IMR-90 (cell line): ENCODE measurements at regions not wholly inside any gene's neighbourhood (a gene's known extent, or its start where the extent isn't known, plus 50 kb on each side); places are given as distances from the start of the nearest gene placed in this dataset.

Experiments
- ATAC-seq: fragments of 200-7000 bp; cut with Tn5 transposase; 2 replicates; pipeline ENCODE4 v1.9.1; 2020; ENCODE audit warnings: low read depth, mild to moderate bottlenecking, moderate library complexity
- BruUV-seq: library from RNA; stranded (reverse); fragments of 400-500 nt; replicated peaks from 2 replicates; lab custom pipeline; 2021; lab: Mats Ljungman, UMichigan
- CTCF ChIA-PET: fragments of 300-600 bp; formaldehyde crosslinking; extraction: SDS; loops from one replicate; lab custom pipeline; 2021; ENCODE audit warnings: antibody characterized with exemption; lab: Yijun Ruan, JAX
- POLR2A ChIA-PET: fragments of 300-600 bp; sonication (Branson Sonifier 250); formaldehyde crosslinking; loops from one replicate; lab custom pipeline; 2022; ENCODE audit warnings: antibody characterized with exemption; ENCODE audit not compliant: unreplicated experiment; lab: Charles Lee
- DNase-seq: peaks from one replicate; pipeline ENCODE4 v3.0.0; 2013
- H2AFZ ChIP-seq: replicated peaks from 2 replicates; pipeline ENCODE3; 2013; ENCODE audit warnings: low read length, mild to moderate bottlenecking; ENCODE audit not compliant: poor library complexity
- H2AK5ac ChIP-seq: 2 replicates; pipeline ENCODE4 v1.6.1; 2013; ENCODE audit warnings: low read depth, low read length, inconsistent platforms
- H2AK9ac ChIP-seq: replicated peaks from 2 replicates; pipeline ENCODE3; 2013; ENCODE audit warnings: mild to moderate bottlenecking, low read depth, low read length, moderate library complexity; ENCODE audit not compliant: poor library complexity
- H2BK120ac ChIP-seq: 2 replicates; pipeline ENCODE4 v1.6.1; 2013; ENCODE audit warnings: low read depth, low read length, inconsistent platforms
- H2BK15ac ChIP-seq: 3 replicates; pipeline ENCODE4 v1.6.1; 2013; ENCODE audit warnings: low read depth, low read length, inconsistent platforms
- H2BK20ac ChIP-seq: 2 replicates; pipeline ENCODE4 v1.6.1; 2013; ENCODE audit warnings: low read depth, mild to moderate bottlenecking, inconsistent platforms, low read length, moderate library complexity
- H2BK5ac ChIP-seq: 2 replicates; pipeline ENCODE4 v1.6.1; 2013; ENCODE audit warnings: mild to moderate bottlenecking, low read depth, low read length, inconsistent platforms; ENCODE audit not compliant: poor library complexity, severe bottlenecking
- H3K14ac ChIP-seq: replicated peaks from 2 replicates; pipeline ENCODE4 v1.6.1; 2013; ENCODE audit warnings: low read depth, low read length, inconsistent platforms
- H3K18ac ChIP-seq: 2 replicates; pipeline ENCODE4 v1.6.1; 2013; ENCODE audit warnings: low read depth, low read length, control low read depth
- H3K23ac ChIP-seq: 2 replicates; pipeline ENCODE4 v1.6.1; 2013; ENCODE audit warnings: low read depth, low read length, inconsistent platforms
- H3K27ac ChIP-seq: 2 replicates; pipeline ENCODE4 v1.5.1; 2013; ENCODE audit warnings: mild to moderate bottlenecking, control low read depth, low read length; ENCODE audit not compliant: insufficient read depth
- H3K27me3 ChIP-seq: 2 replicates; pipeline ENCODE4 v1.6.1; 2013; ENCODE audit warnings: low read length; ENCODE audit not compliant: control insufficient read depth, insufficient read depth
- H3K36me3 ChIP-seq: 2 replicates; pipeline ENCODE4 v1.6.1; 2013; ENCODE audit warnings: low read length, mixed read lengths; ENCODE audit not compliant: control insufficient read depth, insufficient read depth
- H3K4ac ChIP-seq: 2 replicates; pipeline ENCODE4 v1.6.1; 2013; ENCODE audit warnings: low read depth, low read length, inconsistent platforms
- H3K4me1 ChIP-seq: 2 replicates; pipeline ENCODE4 v1.6.1; 2013; ENCODE audit warnings: low read length, mixed read lengths; ENCODE audit not compliant: control insufficient read depth, insufficient read depth
- H3K4me2 ChIP-seq: 2 replicates; pipeline ENCODE4 v1.6.1; 2013; ENCODE audit warnings: low read depth, mild to moderate bottlenecking, control low read depth, low read length, moderate library complexity
- H3K4me3 ChIP-seq: 2 replicates; pipeline ENCODE4 v1.5.1; 2013; ENCODE audit warnings: low read depth, mild to moderate bottlenecking, control low read depth, low read length, moderate library complexity; ENCODE audit not compliant: insufficient read depth
- H3K56ac ChIP-seq: 2 replicates; pipeline ENCODE4 v1.6.1; 2013; ENCODE audit warnings: low read length, inconsistent platforms; ENCODE audit not compliant: insufficient read depth; ENCODE audit errors: extremely low read depth
- H3K79me1 ChIP-seq, 2 experiments: 2 replicates each; pipeline ENCODE4 v1.6.1; 2013; ENCODE audit warnings: low read length in 2 of 2, inconsistent platforms in 1 of 2, low read depth in 1 of 2
- H3K9ac ChIP-seq: 2 replicates; pipeline ENCODE4 v1.6.1; 2013; ENCODE audit warnings: low read depth, low read length, control low read depth
- H3K9me1 ChIP-seq: 2 replicates; pipeline ENCODE4 v1.6.1; 2013; ENCODE audit warnings: low read length, inconsistent platforms; ENCODE audit not compliant: insufficient read depth
- H3K9me3 ChIP-seq: 2 replicates; pipeline ENCODE4 v1.6.1; 2013; ENCODE audit warnings: low read length; ENCODE audit not compliant: control insufficient read depth, insufficient read depth
- H4K20me1 ChIP-seq: 2 replicates; pipeline ENCODE4 v1.6.1; 2013; ENCODE audit warnings: low read length, inconsistent platforms; ENCODE audit not compliant: insufficient read depth
- H4K5ac ChIP-seq: 2 replicates; pipeline ENCODE4 v1.6.1; 2013; ENCODE audit warnings: mild to moderate bottlenecking, low read depth, low read length, control low read depth
- H4K8ac ChIP-seq, 2 experiments: 2 replicates each; pipeline ENCODE4 v1.6.1; 2013; ENCODE audit warnings: low read depth in 2 of 2, low read length in 2 of 2, control low read depth in 1 of 2, inconsistent platforms in 1 of 2
- H4K91ac ChIP-seq: 2 replicates; pipeline ENCODE4 v1.6.1; 2013; ENCODE audit warnings: low read depth, low read length, inconsistent platforms; ENCODE audit not compliant: insufficient read depth
- BHLHE40 ChIP-seq: fragments of 150-350 bp; IDR thresholded peaks from 2 replicates; pipeline ENCODE4 v1.6.1; 2016; ENCODE audit warnings: mild to moderate bottlenecking, low read depth, low read length
- CEBPB ChIP-seq: IDR thresholded peaks from 2 replicates; pipeline ENCODE4 v1.6.1; 2012; ENCODE audit warnings: low read depth, low read length, improper control_type of control experiment
- ELK1 ChIP-seq: fragments of 150-350 bp; IDR thresholded peaks from 2 replicates; pipeline ENCODE4 v1.6.1; 2016; ENCODE audit warnings: low read depth, mild to moderate bottlenecking, low read length, moderate library complexity, borderline replicate concordance
- MAFK ChIP-seq: IDR thresholded peaks from 2 replicates; pipeline ENCODE4 v1.6.1; 2012; ENCODE audit warnings: low read depth, low read length, improper control_type of control experiment
- MAZ ChIP-seq: IDR thresholded peaks from 2 replicates; pipeline ENCODE4 v1.6.1; 2012; ENCODE audit warnings: low read depth, mild to moderate bottlenecking, low read length, improper control_type of control experiment, moderate library complexity, borderline replicate concordance
- MXI1 ChIP-seq: IDR thresholded peaks from 2 replicates; pipeline ENCODE4 v1.6.1; 2012; ENCODE audit warnings: low read depth, mild to moderate bottlenecking, low read length, moderate library complexity, borderline replicate concordance
- POLR2A ChIP-seq: IDR thresholded peaks from 2 replicates; pipeline ENCODE4 v1.6.1; 2012; ENCODE audit warnings: mild to moderate bottlenecking, low read depth, low read length
- RAD21 ChIP-seq: IDR thresholded peaks from 2 replicates; pipeline ENCODE4 v1.6.1; 2012; ENCODE audit warnings: low read length, improper control_type of control experiment
- RCOR1 ChIP-seq: IDR thresholded peaks from 2 replicates; pipeline ENCODE4 v1.6.1; 2012; ENCODE audit warnings: mild to moderate bottlenecking, low read length, improper control_type of control experiment; ENCODE audit not compliant: insufficient replicate concordance
- RFX5 ChIP-seq: IDR thresholded peaks from 2 replicates; pipeline ENCODE4 v1.8.0; 2012; ENCODE audit warnings: low read depth, mild to moderate bottlenecking, low read length, moderate library complexity
- SMC3 ChIP-seq: fragments of 150-350 bp; IDR thresholded peaks from 2 replicates; pipeline ENCODE4 v1.6.1; 2016; ENCODE audit warnings: low read depth, mild to moderate bottlenecking, antibody characterized with exemption, low read length, moderate library complexity
- WGBS, 2 experiments: methylation state at CpG; one replicate each; pipeline versions ENCODE4 v1.1.5 to v1.1.7; 2013; ENCODE audit warnings: missing lambda C conversion rate in 2 of 2; ENCODE audit not compliant: insufficient read length in 1 of 2; ENCODE audit errors: extremely low coverage in 2 of 2; 5-methylcytosine and 5-hydroxymethylcytosine counted together
- dilution Hi-C: fragments of 300-500 bp; cut with HindIII; formaldehyde crosslinking; loops from one replicate; pipeline ENCODE4 v1.14.3; 2018; ENCODE audit warnings: low sequenced_read_pairs; ENCODE audit not compliant: unreplicated experiment
- in situ Hi-C: fragments of 300-500 bp; cut with MboI; formaldehyde crosslinking; loops from 3 replicates; pipeline ENCODE4 v1.14.3; 2019; ENCODE audit warnings: low sequenced_read_pairs, inconsistent platforms, mixed read lengths
- intact Hi-C: fragments of 100-400 bp; cut with micrococcal nuclease; formaldehyde crosslinking; loops from 2 replicates; pipeline ENCODE4 v1.10.0; 2022
- TF ChIP-seq, protein P1 (sequence below): fragments of 150-350 bp; IDR thresholded peaks from 2 replicates; pipeline ENCODE4 v1.6.1; 2017; ENCODE audit warnings: mild to moderate bottlenecking, antibody characterized with exemption, low read length, low read depth
- TF ChIP-seq, protein P2 (sequence below): conservative IDR thresholded peaks from 2 replicates; pipeline ENCODE4 v1.5.1; 2012; ENCODE audit warnings: mild to moderate bottlenecking, low read depth, low read length, improper control_type of control experiment

GRCh38 chr1:238592621-238593020 lies 701.9 kb upstream of the ZP4 start:
- H3K9me3 ChIP-seq: no peaks in the 10 kb centered on the region
- H2BK15ac ChIP-seq: no peak overlapping the region
- no peak overlapping the region for H2BK20ac ChIP-seq
- ATAC-seq (no peak), DNase-seq (no peak)
- H3K4ac ChIP-seq: no peak overlapping the region
- no peak overlapping the region for H3K56ac ChIP-seq
- dilution Hi-C loops: no loop called here
- no peaks in the 10 kb centered on the region for H4K20me1 ChIP-seq
- no peak overlapping the region for H3K4me3 ChIP-seq
- BruUV-seq: no TSS peak
- H3K18ac ChIP-seq: no peak overlapping the region
- H2AK5ac ChIP-seq: no peak overlapping the region
- no peak overlapping the region for H2AK9ac ChIP-seq
- no peak overlapping the region for H2BK120ac ChIP-seq
- H4K5ac ChIP-seq: no peak overlapping the region
- no peaks in the 10 kb centered on the region for H3K27me3 ChIP-seq
- no peaks in the 10 kb centered on the region for H3K79me1 ChIP-seq
- no peak overlapping the region for H4K8ac ChIP-seq
- ChIA-PET CTCF (no interaction called here), POLR2A (no interaction called here)
- TF ChIP-seq POLR2A (no peak), RCOR1 (no peak), ELK1 (no peak), MAZ (no peak), RFX5 (no peak), RAD21 (no peak), CEBPB (no peak), SMC3 (no peak), MAFK (no peak), MXI1 (no peak), BHLHE40 (no peak)
- TF ChIP-seq, protein P1, sequence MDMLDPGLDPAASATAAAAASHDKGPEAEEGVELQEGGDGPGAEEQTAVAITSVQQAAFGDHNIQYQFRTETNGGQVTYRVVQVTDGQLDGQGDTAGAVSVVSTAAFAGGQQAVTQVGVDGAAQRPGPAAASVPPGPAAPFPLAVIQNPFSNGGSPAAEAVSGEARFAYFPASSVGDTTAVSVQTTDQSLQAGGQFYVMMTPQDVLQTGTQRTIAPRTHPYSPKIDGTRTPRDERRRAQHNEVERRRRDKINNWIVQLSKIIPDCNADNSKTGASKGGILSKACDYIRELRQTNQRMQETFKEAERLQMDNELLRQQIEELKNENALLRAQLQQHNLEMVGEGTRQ: no peak
- TF ChIP-seq, protein P2, sequence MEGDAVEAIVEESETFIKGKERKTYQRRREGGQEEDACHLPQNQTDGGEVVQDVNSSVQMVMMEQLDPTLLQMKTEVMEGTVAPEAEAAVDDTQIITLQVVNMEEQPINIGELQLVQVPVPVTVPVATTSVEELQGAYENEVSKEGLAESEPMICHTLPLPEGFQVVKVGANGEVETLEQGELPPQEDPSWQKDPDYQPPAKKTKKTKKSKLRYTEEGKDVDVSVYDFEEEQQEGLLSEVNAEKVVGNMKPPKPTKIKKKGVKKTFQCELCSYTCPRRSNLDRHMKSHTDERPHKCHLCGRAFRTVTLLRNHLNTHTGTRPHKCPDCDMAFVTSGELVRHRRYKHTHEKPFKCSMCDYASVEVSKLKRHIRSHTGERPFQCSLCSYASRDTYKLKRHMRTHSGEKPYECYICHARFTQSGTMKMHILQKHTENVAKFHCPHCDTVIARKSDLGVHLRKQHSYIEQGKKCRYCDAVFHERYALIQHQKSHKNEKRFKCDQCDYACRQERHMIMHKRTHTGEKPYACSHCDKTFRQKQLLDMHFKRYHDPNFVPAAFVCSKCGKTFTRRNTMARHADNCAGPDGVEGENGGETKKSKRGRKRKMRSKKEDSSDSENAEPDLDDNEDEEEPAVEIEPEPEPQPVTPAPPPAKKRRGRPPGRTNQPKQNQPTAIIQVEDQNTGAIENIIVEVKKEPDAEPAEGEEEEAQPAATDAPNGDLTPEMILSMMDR: no peak
- H3K4me1 ChIP-seq: no peaks in the 10 kb centered on the region
- WGBS, 2 experiments: 100% methylated on average over 1 of the region's 7 CpGs; no CpG with 5 or more reads in 1 of the 2 experiments
- H3K23ac ChIP-seq: no peak overlapping the region
- no peak overlapping the region for H3K27ac ChIP-seq
- H4K91ac ChIP-seq: no peak overlapping the region
- no peaks in the 10 kb centered on the region for H3K36me3 ChIP-seq
- H3K9me1 ChIP-seq: no peaks in the 10 kb centered on the region
- intact Hi-C loops: no loop called here
- no peak overlapping the region for H3K14ac ChIP-seq
- in situ Hi-C loops: no loop called here
- H2AFZ ChIP-seq: no peak overlapping the region
- H3K4me2 ChIP-seq: no peak overlapping the region
- H3K9ac ChIP-seq: no peak overlapping the region
- no peak overlapping the region for H2BK5ac ChIP-seq
